CD4-positive, alpha-beta T cell treated with Interleukin-15 for 1 hour (primary cell): ENCODE measurements at regions not wholly inside any gene's neighbourhood (a gene's known extent, or its start where the extent isn't known, plus 50 kb on each side); places are given as distances from the start of the nearest gene placed in this dataset.
"Not testable (repeated sequence)": the region's sequence is repeated elsewhere in the genome, so short reads cannot be mapped to it uniquely, and the experiment has no call there.

Experiments
- DNase-seq: peaks from one replicate; pipeline ENCODE4 v3.0.0-alpha.2; 2020

GRCh38 chrX:131595120-131595519, 51.2 kb downstream of the OR13H1 start:
- DNase-seq: no peak

DNA sequence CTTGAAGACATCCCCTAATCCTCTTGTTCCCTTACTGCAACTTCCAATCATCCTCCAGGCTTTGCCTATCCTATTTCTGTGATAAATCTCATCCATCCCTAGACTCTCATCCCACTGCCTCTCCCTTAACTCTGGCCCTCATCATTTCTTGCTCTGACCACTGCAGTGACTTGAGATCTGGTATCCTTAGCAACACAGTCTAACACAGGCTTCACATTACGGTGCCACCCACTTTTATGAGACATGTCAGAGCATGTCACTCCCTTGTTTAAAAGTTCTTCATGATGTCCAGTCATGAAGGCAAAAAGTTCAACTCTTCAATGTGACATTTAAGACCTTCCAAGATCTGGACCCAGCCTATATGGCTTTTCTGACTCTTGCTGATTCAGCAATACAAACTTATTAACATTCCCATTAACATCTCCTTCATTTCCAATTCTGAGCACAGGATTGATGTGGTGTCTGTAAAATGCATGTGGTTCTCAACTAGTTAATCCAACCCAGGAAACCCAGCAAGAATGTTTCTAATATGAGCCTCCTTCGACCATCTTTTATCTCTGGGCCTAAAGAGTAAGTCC, 64.0 kb downstream of the OR13H1 start:
- DNase-seq: no peak

GRCh38 chrX:131609480-131609879, 65.6 kb downstream of the OR13H1 start:
- DNase-seq: no peak

- DNase-seq: no peak
Observed at GRCh38 chrX:131613260-131613659, 69.4 kb downstream of the OR13H1 start.

GRCh38 chrX:131614241-131614640, 70.4 kb downstream of the OR13H1 start:
- DNase-seq: no peak

GRCh38 chrX:131617182-131617581, 73.3 kb downstream of the OR13H1 start:
- DNase-seq: no peak

DNA sequence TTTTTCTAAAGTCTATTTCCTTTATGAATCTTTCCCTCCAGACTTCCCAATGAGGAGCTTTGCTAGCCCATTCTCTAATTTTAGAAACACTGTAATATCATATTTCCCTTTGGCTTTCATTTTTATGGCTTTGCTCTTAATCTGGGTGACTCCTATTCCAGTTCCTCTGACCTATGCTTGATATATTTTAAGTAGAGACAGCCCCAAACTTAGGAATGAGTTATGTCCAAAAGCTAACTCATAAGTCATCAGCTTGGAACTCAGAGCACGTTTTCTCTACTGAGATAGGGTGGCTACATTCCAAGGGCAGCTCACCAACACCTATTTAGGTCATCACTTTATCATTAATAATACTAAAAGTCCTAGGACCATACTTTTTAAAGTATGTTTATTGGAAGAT, 77.8 kb downstream of the OR13H1 start:
- DNase-seq: no peak

- no peak for DNase-seq
Observed at GRCh38 chrX:131626681-131627296, 82.9 kb downstream of the OR13H1 start.

GRCh38 chrX:131630534-131630933, 86.7 kb downstream of the OR13H1 start:
- DNase-seq: no peak

DNA sequence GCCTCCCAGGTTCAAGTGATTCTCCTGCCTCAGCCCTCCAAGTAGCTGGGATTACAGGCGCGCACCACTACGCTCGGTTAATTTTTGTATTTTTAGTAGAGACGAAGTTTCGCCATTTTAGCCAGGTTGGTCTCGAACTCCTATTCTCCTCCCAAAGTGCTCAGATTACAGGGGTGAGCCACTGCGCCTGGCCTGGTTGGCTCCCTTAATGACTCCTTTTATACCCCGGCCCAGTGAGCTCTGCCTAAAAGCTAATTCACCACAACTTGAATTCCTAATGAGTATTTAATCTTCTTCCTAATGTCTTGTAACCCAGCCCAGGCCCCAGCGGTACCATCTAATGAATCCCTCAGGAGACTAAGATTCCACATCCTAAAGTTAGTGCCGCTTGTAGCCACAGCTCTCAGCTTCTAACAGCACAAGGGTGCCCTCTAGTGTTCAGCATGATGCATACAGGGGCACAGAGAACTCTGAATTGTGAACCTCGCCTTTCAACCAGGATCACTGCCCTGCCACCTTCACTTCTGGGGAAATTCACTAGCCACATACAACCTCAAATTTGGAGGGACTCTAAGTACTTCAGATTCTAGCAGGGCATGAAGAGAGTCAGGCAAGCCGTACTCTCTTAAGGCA, 89.5 kb downstream of the OR13H1 start:
- DNase-seq: peak; percentile 17

- DNase-seq: no peak
Observed at GRCh38 chrX:131634900-131635299, 91.0 kb downstream of the OR13H1 start.

- no peak for DNase-seq
Observed at GRCh38 chrX:131646106-131646505, 102.2 kb downstream of the OR13H1 start.

- DNase-seq: no peak
Observed at GRCh38 chrX:131649741-131650140, 105.9 kb downstream of the OR13H1 start.

DNA sequence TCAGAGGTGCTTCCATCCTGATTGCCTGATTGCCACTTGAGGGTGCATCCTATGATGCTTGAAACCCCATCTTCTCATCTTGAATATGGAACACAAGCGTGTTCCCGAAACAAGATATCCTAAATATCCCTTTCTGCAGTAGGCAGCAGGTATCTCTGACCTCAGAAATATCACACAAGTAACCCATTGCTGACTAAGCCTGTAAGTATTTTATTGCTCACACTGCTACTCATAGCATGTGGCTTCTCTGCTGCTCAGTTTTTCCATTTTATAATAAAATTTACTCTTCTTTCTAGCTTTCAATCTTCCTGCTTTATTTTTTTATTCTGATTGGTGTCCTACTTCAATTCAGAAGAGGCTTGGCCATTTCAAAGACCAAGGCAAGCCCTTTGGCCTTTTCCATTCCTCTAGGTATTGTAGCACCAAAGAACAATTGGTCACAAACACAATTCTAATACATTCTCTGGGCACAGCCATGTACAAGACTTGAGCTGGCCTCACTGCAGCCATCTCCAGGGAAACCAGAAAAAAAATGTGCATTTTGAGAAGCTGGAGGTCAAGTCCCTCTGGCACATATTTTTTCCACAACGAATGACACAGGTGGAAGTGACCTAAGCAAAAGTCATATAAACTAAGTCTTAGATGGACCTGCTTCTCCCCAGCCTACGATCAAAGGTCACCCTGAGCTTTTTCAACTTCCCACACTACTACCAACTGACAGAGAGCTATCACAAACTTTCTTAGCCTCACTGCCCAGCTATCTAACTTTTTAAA, 107.0 kb downstream of the OR13H1 start:
- no peak for DNase-seq

DNA sequence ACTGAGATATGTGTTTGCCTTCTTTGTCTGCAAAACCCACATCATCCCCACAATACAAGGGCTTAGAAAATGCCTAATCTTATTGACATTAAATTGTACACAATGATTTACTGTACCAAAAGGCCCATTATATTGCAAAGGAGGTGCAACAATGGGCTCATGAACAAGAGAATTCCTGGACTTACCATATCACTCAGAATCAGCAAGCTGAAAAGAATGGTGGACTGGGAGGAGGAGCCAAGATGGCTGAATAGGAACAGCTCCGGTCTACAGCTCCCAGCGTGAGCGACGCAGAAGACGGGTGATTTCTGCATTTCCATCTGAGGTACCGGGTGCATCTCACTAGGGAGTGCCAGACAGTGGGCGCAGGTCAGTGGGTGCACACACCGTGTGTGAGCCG, 119.9 kb downstream of the OR13H1 start:
- DNase-seq: not testable (repeated sequence)

GRCh38 chrX:131671735-131672134, 127.9 kb downstream of the OR13H1 start:
- DNase-seq: no peak

DNA sequence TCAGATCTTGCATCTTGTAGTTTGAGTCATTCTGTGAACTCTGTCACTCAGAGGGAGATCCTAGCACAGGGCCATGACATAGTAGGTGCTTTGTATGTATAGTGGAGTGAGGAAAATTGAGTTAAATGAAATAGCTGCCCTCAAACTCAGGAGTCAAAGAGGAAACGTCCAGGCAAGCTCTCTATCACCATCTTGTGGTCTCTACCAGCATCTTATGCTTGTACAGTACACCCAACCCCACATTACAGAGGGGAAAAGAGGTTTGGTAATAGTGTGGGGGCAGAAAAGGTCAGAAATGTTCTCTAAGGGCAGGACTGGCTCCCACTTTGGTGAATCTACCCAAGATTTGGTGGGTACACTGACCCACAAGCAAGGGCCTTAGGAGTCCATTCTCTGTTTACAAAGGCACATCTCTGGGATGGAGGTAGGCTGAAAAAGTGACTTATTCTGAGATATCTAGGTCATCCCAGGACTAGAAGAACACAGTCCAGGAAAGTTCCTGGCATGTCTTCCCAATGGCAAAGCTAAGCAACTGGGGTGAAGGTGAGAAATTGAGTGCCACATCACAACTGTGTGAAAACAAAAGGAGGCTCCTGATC, 131.8 kb downstream of the OR13H1 start:
- DNase-seq: no peak

DNA sequence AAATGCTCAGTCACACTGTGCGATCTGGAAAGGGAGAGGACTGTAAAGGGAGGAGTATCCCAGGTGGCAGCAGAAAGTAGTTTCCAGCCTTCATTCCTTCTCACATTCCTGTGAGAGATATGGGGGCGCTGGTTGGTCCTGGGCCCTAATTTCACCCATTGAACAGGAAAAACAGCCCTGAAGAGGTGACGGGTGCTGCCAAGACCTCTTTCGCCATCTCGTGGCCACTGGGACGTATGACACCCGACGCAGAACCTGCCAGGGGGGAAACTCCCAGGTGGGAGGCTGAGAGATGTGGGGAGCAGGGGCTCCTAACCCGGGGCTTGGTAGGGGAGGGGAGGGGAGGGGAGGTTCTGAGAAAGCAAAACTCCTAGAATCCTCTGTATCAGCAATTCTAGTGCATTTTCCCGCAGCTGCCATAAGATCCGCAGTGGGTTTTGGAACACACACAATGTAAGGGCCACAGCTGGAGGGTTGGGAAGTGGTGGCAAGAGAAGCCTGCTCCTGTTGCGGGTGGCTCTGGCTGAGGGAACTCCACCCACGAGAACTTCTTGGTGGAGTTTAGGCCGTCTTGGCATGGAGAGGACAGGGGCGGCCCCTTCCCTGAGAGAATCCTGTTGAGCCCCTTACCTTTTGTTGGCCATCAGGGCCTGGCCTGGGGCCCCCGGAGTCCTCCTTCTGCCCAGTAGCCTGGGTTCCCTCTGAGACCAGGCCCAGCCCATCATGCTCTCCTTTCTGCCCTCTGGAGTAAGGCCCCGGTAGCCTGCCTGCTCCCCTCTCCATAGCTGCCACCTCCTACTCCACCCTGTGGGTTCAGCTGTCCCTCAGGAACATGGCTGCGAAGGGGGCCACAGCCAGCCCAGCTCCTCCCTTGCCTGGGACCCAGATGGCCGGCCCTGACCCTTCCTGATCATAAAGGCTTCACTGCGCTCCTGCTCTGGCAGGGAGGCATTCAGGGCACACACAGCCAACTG, 134.1 kb downstream of the OR13H1 start:
- peak; percentile 36 for DNase-seq

- DNase-seq: not testable (repeated sequence)
Observed at GRCh38 chrX:131682735-131683134, 138.9 kb downstream of the OR13H1 start.

DNA sequence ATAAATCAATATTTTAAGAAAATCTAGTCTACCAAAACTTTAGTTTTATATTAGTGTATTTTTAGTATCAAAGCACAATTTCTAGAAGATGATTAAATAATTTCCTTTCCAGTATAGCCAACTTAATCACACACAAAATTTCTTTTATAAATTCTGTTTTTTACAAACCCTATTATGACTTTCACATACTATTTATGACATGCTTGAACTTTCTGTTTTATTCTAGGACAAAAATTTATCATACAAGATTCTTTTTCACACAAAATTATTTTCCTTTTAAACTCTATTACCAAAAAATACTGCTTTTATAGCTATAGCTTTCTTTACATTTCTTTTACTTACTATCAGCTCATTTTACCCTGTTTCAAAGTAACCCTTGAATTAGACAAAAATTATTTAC, 149.5 kb downstream of the OR13H1 start:
- no peak for DNase-seq

- DNase-seq: not testable (repeated sequence)
Observed at GRCh38 chrX:131696989-131697388, 153.1 kb downstream of the OR13H1 start.

- no peak for DNase-seq
Observed at GRCh38 chrX:131703646-131704045, 159.8 kb downstream of the OR13H1 start.
